Effector memory CD8-positive, alpha-beta T cell (primary cell): ENCODE measurements at regions not wholly inside any gene's neighbourhood (a gene's known extent, or its start where the extent isn't known, plus 50 kb on each side); places are given as distances from the start of the nearest gene placed in this dataset.
"Not testable (repeated sequence)": the region's sequence is repeated elsewhere in the genome, so short reads cannot be mapped to it uniquely, and the experiment has no call there.

ENCODE experiments used
- ATAC-seq: fragments of 150-1000 bp; cut with Tn5 transposase; replicated peaks from 2 replicates; pipeline ENCODE4 v1.10.0; 2021; ENCODE audit warnings: mild to moderate bottlenecking, moderate library complexity
- DNase-seq, 3 experiments: peaks; one replicate each; pipeline ENCODE4 v3.0.0; 2021
- H3K27ac Mint-ChIP-seq, 2 donors: one replicate each; pipeline ENCODE4 v1.8.0; 2022; ENCODE audit warnings: mild to moderate bottlenecking in 2 of 2, mixed read lengths in 2 of 2, moderate library complexity in 2 of 2
- H3K27me3 Mint-ChIP-seq, 2 donors: one replicate each; pipeline ENCODE4 v1.8.0; 2022; ENCODE audit warnings: mixed read lengths in 2 of 2
- H3K36me3 Mint-ChIP-seq: one replicate; pipeline ENCODE4 v1.8.0; 2022; ENCODE audit warnings: mild to moderate bottlenecking, moderate library complexity, mixed read lengths; ENCODE audit not compliant: insufficient read depth
- H3K4me1 Mint-ChIP-seq, 2 donors: one replicate each; pipeline ENCODE4 v1.8.0; 2022; ENCODE audit warnings: low read depth in 2 of 2, mixed read lengths in 2 of 2
- H3K4me3 Mint-ChIP-seq, 2 donors: one replicate each; pipeline ENCODE4 v1.8.0; 2022; ENCODE audit warnings: mild to moderate bottlenecking in 2 of 2, mixed read lengths in 2 of 2, moderate library complexity in 2 of 2
- H3K9me3 Mint-ChIP-seq, 2 donors: one replicate each; pipeline ENCODE4 v1.8.0; 2022; ENCODE audit warnings: mixed read lengths in 2 of 2

DNA sequence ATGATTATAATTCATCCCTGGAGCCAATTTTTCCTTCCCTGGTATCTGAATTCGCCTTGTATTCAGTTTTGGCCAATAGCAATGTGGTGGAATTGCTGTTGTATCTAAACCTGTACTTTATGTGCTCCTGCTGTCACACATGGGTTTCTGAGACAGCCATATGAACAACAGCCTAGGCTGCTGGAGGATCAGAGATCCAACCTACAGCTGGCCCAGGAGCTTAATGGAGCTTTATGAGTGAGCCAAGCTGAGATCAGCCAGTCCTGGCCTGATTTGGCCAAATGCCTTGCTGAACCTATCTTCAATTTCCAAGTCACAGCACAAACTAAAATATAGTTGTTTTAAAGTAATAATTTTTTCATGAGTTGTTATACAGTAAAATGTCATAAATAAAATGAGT lies 1071.5 kb downstream of the PCDH7 start:
- no peak for ATAC-seq
- no peaks in the 10 kb centered on the region for H3K27me3 Mint-ChIP-seq
- H3K4me3 Mint-ChIP-seq = no peak overlapping the region
- peaks cover 0 to 6% of the 10 kb centered on the region in 2 donors for H3K9me3 Mint-ChIP-seq
- H3K4me1 Mint-ChIP-seq = no peaks in the 10 kb centered on the region
- DNase-seq = no peak
- H3K27ac Mint-ChIP-seq = no peak overlapping the region
- H3K36me3 Mint-ChIP-seq = no peaks in the 10 kb centered on the region

DNA sequence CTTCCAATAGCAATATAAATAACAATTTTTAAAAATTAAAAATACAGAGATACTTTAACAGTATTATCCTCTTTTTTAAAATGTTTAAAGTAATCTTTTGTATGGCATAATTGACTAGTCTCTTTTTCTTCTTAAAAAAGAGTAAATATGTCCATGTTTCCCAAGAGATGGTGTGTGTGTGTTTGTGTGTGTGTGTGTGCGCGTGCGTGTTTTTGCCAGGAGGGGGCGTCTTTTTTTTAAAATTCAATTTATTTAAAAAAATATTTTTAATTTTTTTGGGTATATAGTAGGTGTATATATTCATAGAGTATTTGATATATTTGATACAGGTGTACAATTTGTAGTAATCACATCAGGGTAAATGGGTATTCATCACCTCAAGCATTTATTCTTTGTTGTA lies 1073.7 kb downstream of the PCDH7 start:
- Mint-ChIP-seq H3K27ac (no peak overlapping the region), H3K4me1 (no peaks in the 10 kb centered on the region), H3K27me3 (no peaks in the 10 kb centered on the region), H3K9me3 (peaks cover 0 to 6% of the 10 kb centered on the region in 2 donors), H3K36me3 (no peaks in the 10 kb centered on the region), H3K4me3 (no peak overlapping the region)
- ATAC-seq (no peak), DNase-seq (no peak)

DNA sequence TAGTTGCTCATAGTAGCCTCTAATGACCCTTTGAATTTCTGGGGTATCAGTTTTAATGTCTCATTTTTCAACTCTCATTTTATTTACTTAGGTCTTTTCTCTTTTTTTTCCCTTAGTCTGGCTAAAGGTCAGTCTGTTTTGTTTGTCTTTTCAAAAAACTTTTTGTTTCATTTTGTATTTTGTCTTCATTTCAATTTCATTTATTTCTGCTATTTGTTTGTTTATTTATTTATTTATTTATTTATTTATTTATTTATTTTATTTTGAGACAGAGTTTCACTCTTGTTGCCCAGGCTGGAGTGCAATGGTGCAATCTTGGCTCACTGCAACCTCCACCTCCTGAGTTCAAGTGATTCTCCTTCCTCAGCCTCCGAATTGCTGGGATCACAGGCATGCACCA lies 1076.9 kb downstream of the PCDH7 start:
- H3K9me3 Mint-ChIP-seq = peaks cover 8 to 11% of the 10 kb centered on the region in 2 donors
- not testable (repeated sequence) for H3K36me3 Mint-ChIP-seq, H3K27ac Mint-ChIP-seq, H3K27me3 Mint-ChIP-seq, H3K4me1 Mint-ChIP-seq, H3K4me3 Mint-ChIP-seq, ATAC-seq, DNase-seq

DNA sequence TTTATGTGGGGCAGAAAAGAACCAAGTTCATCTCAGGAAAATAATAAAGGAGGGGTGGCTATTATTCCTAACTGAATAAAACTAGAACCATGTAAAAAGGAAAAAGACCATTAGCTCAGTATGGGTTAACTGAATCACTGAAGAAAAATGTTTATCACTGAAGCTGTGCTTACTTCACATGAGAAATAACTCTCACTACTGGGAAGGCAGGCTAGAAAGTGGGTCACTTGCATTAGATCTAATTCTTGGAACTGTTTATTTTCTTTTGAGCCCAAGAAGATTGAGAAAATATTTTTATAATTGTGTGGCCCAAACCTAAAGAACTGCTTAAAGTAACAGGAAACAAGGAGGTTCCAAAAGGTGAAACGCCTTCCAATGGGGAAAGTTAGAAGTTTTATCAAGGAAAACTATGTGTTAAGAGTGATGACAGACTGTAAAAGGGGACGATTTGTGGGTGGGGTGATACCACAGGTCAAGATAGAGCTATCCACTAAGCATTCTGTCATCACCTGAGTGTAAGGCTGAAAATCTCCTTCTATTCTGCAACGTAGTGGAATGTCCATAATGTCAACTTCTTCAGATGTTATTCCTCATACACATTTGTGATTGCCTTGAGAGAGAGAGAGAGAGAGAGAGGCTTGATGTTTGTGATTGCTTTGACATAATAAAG lies 1083.5 kb downstream of the PCDH7 start:
- Mint-ChIP-seq H3K9me3 (peaks cover 9 to 11% of the 10 kb centered on the region in 2 donors), H3K36me3 (peaks cover 3% of the 10 kb centered on the region), H3K4me1 (no peaks in the 10 kb centered on the region), H3K4me3 (no peak overlapping the region), H3K27ac (no peak overlapping the region), H3K27me3 (no peaks in the 10 kb centered on the region)
- DNase-seq = no peak
- ATAC-seq = no peak

DNA sequence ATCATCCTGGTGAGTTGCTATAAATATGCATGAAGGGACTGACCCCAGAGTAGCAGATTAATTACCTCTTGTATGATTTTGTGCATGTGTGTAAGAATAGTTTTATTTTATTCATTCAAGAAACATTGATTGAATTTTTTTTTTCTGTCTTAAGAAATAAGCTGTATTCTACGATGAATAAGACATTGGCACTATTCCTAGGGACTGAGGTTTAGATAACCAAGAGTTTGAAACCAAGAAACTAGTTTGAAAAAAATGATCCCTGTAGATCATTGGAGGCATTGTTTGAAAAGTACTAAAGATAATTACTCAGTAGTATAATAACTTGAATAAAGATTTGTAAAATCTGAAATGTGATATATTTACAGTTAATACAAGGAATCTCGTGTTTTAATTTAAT lies 1086.9 kb downstream of the PCDH7 start:
- H3K4me3 Mint-ChIP-seq = no peak overlapping the region

DNA sequence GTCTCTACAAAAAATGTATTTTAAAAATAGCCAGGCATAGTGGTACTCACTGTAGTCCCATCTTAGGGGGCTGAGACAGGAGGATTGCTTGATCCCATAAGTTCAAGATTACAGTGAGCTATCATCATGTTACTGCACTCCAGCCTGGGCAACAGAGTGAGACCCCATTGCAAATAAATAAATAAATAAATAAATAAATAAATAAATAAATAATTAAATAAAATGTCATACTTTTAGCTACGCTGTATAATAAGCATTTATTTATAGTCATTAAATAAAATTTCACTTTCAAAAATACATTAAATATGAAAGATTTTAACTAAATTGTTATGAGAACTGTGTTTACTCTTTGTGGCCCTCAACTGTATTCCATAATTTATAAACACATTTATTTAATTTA lies 1124.2 kb downstream of the PCDH7 start:
- DNase-seq (no peak), ATAC-seq (no peak)
- no peaks in the 10 kb centered on the region for H3K27me3 Mint-ChIP-seq
- H3K36me3 Mint-ChIP-seq = no peaks in the 10 kb centered on the region
- no peak overlapping the region for H3K4me3 Mint-ChIP-seq
- H3K9me3 Mint-ChIP-seq = peaks cover 11 to 14% of the 10 kb centered on the region in 2 donors
- no peaks in the 10 kb centered on the region for H3K4me1 Mint-ChIP-seq
- H3K27ac Mint-ChIP-seq = no peak overlapping the region

More for the DNA sequence above, 1086.9 kb downstream of the PCDH7 start:
- DNase-seq = no peak
- ATAC-seq = no peak
- no peak overlapping the region for H3K27ac Mint-ChIP-seq
- no peaks in the 10 kb centered on the region for H3K4me1 Mint-ChIP-seq
- H3K36me3 Mint-ChIP-seq = peaks cover 4% of the 10 kb centered on the region
- H3K27me3 Mint-ChIP-seq = no peaks in the 10 kb centered on the region
- peaks cover 0 to 4% of the 10 kb centered on the region in 2 donors for H3K9me3 Mint-ChIP-seq

DNA sequence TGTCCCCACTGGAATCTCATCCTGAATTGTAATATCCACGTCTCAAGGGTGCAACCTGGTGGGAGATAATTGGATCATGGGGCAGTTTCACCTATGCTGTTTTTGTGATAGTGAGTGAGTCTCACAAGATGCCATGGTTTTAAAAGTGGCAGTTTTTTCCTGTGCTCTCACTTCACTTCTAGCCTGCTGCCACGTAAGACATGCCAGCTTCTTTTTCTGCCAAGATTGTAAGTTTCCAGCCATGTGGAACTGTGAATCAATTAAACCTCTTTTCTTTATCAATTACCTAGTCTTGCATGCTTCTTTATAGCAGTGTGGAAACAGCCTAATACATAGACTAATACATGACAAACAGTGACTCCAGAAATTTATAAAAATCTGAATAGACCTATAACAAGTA lies 1131.8 kb downstream of the PCDH7 start:
- no peak for ATAC-seq
- Mint-ChIP-seq H3K4me3 (no peak overlapping the region), H3K27me3 (no peaks in the 10 kb centered on the region), H3K9me3 (peaks cover 0 to 6% of the 10 kb centered on the region in 2 donors), H3K4me1 (no peaks in the 10 kb centered on the region), H3K27ac (no peak overlapping the region), H3K36me3 (no peaks in the 10 kb centered on the region)
- DNase-seq = no peak

DNA sequence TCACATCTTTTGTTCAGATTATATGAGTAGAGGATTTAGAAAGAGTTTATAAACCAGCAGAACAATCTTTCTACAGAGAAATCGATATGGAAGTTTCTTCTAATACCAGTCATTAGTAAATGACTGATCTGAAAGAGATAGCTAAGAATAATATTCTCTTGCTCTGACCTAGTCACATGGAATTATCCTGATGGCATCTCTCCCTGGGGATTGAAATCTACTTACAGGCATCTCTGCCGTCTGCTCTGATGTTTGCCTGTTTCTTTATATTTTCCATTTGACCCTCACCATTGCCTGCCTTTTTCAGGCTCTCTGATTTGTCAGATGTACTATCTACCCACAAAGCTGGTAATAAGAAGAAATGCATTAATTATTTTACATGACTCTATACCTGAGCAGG lies 1157.3 kb downstream of the PCDH7 start:
- no peak for ATAC-seq
- Mint-ChIP-seq H3K27me3 (no peaks in the 10 kb centered on the region), H3K27ac (no peak overlapping the region)

DNA sequence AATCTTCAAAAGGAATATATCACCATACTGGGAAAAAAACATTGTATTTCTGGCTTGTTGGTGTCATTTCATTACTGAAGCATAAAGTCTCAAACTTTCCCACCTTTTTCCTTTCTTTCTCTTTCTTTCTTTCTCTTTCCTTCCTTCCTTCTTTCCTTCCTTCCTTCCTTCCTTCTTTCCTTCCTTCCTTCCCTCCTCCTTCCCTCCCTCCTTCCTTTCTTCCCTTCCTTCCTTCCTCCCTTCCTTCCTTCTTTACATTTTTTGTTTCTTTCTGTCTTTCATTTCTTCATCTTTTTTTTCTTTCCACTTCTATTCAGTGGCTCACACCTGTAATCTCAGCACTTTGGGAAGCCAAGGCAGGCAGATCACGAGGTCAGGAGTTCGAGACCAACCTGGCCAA lies 1160.7 kb downstream of the PCDH7 start:
- ATAC-seq, H3K4me3 Mint-ChIP-seq, H3K4me1 Mint-ChIP-seq, DNase-seq, H3K9me3 Mint-ChIP-seq, H3K36me3 Mint-ChIP-seq, H3K27me3 Mint-ChIP-seq, H3K27ac Mint-ChIP-seq: not testable (repeated sequence)

More for the DNA sequence above, 1157.3 kb downstream of the PCDH7 start:
- DNase-seq = no peak
- no peaks in the 10 kb centered on the region for H3K4me1 Mint-ChIP-seq
- no peaks in the 10 kb centered on the region for H3K36me3 Mint-ChIP-seq
- peaks cover 3 to 8% of the 10 kb centered on the region in 2 donors for H3K9me3 Mint-ChIP-seq
- no peak overlapping the region for H3K4me3 Mint-ChIP-seq

DNA sequence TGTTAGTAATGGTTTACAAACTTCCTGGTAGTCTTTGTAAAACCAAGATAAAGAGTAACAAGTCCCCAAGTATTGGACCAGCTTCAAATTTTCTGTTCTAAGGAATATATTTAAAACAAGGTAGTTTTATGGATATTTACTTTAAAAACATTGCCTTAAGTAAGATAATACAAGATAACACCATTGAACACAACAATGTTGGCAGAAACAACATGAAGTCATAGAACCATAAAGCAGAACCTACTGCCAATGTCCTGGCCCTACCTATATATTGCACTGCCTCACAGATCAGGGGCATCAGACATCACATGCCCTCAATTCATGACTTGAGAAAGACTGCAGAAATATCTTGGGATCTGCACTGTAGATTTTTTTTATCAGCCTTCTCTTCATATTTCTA lies 1176.2 kb downstream of the PCDH7 start:
- H3K36me3 Mint-ChIP-seq = no peaks in the 10 kb centered on the region
- H3K4me3 Mint-ChIP-seq = no peak overlapping the region
- peaks cover 4 to 6% of the 10 kb centered on the region in 2 donors for H3K9me3 Mint-ChIP-seq
- DNase-seq = no peak
- H3K4me1 Mint-ChIP-seq = no peaks in the 10 kb centered on the region
- no peak for ATAC-seq
- no peaks in the 10 kb centered on the region for H3K27me3 Mint-ChIP-seq
- no peak overlapping the region for H3K27ac Mint-ChIP-seq

DNA sequence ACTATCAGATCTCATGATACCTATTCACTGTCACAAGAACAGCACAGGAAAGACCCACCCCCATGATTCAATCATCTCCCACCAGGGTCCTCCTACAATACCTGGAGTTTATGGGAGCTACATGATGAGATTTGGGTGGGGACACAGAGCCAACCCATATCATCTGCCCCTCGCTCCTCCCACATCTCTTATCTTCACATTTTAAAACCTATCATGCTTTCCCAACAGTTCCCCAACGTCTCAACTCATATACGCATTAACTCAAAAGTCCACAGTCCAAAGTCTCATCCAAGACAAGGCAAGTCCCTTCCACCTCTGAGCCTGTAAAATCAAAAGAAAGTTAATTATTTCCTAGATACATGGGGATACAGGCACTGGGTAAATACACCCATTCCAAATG lies 1185.2 kb downstream of the PCDH7 start:
- Mint-ChIP-seq H3K4me1 (no peaks in the 10 kb centered on the region), H3K9me3 (peaks cover 0 to 5% of the 10 kb centered on the region in 2 donors), H3K27me3 (no peaks in the 10 kb centered on the region), H3K4me3 (no peak overlapping the region), H3K27ac (no peak overlapping the region), H3K36me3 (no peaks in the 10 kb centered on the region)
- DNase-seq (no peak), ATAC-seq (no peak)

DNA sequence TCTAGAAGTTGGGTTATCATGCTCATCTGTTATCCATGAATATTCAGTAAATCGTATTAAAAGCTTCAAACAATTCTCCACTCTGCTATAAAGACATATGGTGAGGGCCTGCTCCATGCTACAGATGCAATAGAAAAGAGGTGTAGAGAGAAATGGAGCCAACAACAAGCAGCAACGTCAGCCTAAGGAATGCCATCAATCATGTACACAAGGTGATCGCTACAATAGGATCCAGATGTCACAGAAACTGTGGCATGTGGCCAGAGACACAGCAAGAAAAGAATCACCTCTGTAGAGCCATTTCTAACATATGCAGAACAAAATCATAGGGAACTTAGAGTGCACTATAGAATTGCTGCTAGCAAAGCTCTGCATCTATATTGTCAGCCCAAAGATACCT lies 1188.1 kb downstream of the PCDH7 start:
- Mint-ChIP-seq H3K27ac (no peak overlapping the region), H3K27me3 (no peaks in the 10 kb centered on the region), H3K9me3 (peaks cover 7 to 10% of the 10 kb centered on the region in 2 donors), H3K4me3 (no peak overlapping the region), H3K36me3 (no peaks in the 10 kb centered on the region), H3K4me1 (no peaks in the 10 kb centered on the region)
- no peak for ATAC-seq
- no peak for DNase-seq

DNA sequence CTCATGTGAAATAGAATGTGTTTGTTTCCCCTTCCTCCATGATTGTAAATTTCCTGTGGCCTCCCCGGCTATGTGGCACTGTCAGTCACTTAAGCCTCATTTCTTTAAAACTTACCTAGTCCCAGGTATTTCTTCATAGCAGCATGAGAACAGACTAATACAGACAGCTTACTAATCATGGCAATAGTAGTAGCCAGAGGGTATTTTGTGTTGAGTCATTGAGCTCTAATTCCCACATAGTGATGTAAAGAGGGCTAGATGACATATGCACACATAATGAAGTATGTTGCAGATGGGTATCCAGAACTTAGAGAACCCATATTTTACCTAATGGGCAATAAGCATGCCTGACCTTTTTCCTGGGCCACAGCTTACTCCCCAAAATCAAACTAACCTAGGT lies 1197.2 kb downstream of the PCDH7 start:
- H3K4me3 Mint-ChIP-seq = no peak overlapping the region

DNA sequence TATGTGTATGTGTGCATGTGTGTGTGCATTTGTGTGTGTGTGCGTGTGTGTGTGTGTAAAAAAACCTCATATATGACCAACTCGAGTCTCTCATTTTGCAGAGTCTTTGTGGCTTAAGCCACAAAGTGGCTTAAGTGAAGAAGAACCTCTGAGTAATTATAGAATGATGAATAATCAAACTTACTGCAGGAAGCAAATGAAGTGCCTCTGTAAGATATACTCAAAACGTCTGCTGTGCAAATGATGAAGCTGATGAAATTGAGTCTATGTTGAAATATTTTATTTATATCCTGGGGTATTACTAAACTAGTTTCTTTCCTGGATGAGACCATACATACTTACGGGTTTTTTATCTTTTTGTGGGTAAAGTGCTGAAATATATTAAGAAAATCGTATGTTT lies 1198.7 kb downstream of the PCDH7 start:
- Mint-ChIP-seq H3K27me3 (no peaks in the 10 kb centered on the region), H3K9me3 (peaks cover 2 to 12% of the 10 kb centered on the region in 2 donors), H3K36me3 (peaks cover 2% of the 10 kb centered on the region), H3K27ac (no peak overlapping the region), H3K4me1 (no peaks in the 10 kb centered on the region), H3K4me3 (no peak overlapping the region)
- DNase-seq = no peak
- ATAC-seq = no peak

More for the DNA sequence above, 1197.2 kb downstream of the PCDH7 start:
- no peaks in the 10 kb centered on the region for H3K4me1 Mint-ChIP-seq
- no peaks in the 10 kb centered on the region for H3K27me3 Mint-ChIP-seq
- H3K36me3 Mint-ChIP-seq = peaks cover 2% of the 10 kb centered on the region
- H3K9me3 Mint-ChIP-seq = peaks cover 2 to 10% of the 10 kb centered on the region in 2 donors
- H3K27ac Mint-ChIP-seq = no peak overlapping the region
- ATAC-seq (no peak), DNase-seq (no peak)
